Hepatocyte (in vitro differentiated cells): ENCODE measurements at regions not wholly inside any gene's neighbourhood (a gene's known extent, or its start where the extent isn't known, plus 50 kb on each side); places are given as distances from the start of the nearest gene placed in this dataset.

Experiments
- EZH2 ChIP-seq: fragments of 200-600 bp; sonication (generic); IDR thresholded peaks from 2 replicates; pipeline ENCODE4 v1.6.1; 2016; ENCODE audit warnings: antibody characterized with exemption, mild to moderate bottlenecking, borderline replicate concordance
- EZH2phosphoT487 ChIP-seq: fragments of 200-600 bp; sonication (generic); IDR thresholded peaks from one replicate; pipeline ENCODE4 v1.6.1; 2018; ENCODE audit warnings: antibody characterized with exemption, mild to moderate bottlenecking, low read depth, moderate library complexity; ENCODE audit not compliant: unreplicated experiment, severe bottlenecking
- TF ChIP-seq, protein P1 (sequence below): fragments of 200-600 bp; sonication (generic); IDR thresholded peaks from 2 replicates; pipeline ENCODE4 v1.5.1; 2016; ENCODE audit warnings: antibody characterized with exemption, mild to moderate bottlenecking; ENCODE audit not compliant: poor library complexity

- TF ChIP-seq, protein P1, sequence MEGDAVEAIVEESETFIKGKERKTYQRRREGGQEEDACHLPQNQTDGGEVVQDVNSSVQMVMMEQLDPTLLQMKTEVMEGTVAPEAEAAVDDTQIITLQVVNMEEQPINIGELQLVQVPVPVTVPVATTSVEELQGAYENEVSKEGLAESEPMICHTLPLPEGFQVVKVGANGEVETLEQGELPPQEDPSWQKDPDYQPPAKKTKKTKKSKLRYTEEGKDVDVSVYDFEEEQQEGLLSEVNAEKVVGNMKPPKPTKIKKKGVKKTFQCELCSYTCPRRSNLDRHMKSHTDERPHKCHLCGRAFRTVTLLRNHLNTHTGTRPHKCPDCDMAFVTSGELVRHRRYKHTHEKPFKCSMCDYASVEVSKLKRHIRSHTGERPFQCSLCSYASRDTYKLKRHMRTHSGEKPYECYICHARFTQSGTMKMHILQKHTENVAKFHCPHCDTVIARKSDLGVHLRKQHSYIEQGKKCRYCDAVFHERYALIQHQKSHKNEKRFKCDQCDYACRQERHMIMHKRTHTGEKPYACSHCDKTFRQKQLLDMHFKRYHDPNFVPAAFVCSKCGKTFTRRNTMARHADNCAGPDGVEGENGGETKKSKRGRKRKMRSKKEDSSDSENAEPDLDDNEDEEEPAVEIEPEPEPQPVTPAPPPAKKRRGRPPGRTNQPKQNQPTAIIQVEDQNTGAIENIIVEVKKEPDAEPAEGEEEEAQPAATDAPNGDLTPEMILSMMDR = no peak
- TF ChIP-seq EZH2 (no peak), EZH2phosphoT487 (no peak)
These were observed 812.8 kb upstream of the API5 start for GRCh38 chr11:42498971-42499370.
